GM12875 (cell line): ENCODE measurements at regions not wholly inside any gene's neighbourhood (a gene's known extent, or its start where the extent isn't known, plus 50 kb on each side); places are given as distances from the start of the nearest gene placed in this dataset.

ENCODE experiments used
- H3K4me3 ChIP-seq: one replicate; pipeline ENCODE4 v1.5.1; 2011; ENCODE audit warnings: low read depth, low read length, control low read depth
- TF ChIP-seq, protein P1 (sequence below): IDR thresholded peaks from 2 replicates; pipeline ENCODE4 v1.5.1; 2011; ENCODE audit warnings: low read depth, mild to moderate bottlenecking, control low read depth, inconsistent platforms, low read length, moderate library complexity, borderline replicate concordance; ENCODE audit not compliant: insufficient read depth

DNA sequence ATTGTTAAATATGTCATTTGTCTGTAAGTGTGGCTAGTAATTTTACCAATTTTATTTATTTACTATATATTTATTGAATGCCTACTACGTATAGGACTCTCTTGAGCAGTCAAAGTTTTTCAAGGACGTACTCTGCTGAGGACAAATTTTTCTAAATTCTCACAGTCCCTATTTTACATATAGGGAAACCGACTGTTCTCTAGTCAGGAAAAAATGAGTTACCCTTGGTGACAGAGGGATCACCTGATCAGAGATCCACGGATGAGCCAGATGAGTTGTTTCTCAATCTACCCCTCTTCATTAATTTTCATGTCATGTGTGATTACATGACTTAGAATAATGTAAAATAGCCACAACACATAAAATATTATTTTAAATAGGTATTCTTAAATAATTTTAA, 96.2 kb upstream of the SLC38A2 start:
- H3K4me3 ChIP-seq: no peak overlapping the region
- TF ChIP-seq, protein P1, sequence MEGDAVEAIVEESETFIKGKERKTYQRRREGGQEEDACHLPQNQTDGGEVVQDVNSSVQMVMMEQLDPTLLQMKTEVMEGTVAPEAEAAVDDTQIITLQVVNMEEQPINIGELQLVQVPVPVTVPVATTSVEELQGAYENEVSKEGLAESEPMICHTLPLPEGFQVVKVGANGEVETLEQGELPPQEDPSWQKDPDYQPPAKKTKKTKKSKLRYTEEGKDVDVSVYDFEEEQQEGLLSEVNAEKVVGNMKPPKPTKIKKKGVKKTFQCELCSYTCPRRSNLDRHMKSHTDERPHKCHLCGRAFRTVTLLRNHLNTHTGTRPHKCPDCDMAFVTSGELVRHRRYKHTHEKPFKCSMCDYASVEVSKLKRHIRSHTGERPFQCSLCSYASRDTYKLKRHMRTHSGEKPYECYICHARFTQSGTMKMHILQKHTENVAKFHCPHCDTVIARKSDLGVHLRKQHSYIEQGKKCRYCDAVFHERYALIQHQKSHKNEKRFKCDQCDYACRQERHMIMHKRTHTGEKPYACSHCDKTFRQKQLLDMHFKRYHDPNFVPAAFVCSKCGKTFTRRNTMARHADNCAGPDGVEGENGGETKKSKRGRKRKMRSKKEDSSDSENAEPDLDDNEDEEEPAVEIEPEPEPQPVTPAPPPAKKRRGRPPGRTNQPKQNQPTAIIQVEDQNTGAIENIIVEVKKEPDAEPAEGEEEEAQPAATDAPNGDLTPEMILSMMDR: no peak

DNA sequence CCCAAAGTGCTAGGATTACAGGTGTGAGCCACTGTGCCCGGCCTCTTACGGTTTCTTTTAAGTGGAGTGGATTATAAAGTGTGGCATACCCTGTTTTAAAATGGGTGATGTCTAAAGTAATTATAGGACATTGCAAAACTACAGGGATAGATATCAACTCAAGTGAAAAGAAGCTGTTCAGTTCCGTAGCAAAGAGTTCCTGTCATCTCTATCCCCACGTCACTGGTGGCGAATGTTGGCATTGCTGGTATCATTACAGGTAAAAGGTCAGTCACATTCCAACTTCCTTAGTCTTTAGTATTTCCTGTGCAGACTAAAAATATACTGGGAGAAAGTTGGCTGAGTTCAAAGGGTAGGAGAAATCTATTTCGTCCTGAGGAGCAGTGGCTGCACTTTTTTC, 95.6 kb upstream of the SLC38A2 start:
- TF ChIP-seq, protein P1: no peak

DNA sequence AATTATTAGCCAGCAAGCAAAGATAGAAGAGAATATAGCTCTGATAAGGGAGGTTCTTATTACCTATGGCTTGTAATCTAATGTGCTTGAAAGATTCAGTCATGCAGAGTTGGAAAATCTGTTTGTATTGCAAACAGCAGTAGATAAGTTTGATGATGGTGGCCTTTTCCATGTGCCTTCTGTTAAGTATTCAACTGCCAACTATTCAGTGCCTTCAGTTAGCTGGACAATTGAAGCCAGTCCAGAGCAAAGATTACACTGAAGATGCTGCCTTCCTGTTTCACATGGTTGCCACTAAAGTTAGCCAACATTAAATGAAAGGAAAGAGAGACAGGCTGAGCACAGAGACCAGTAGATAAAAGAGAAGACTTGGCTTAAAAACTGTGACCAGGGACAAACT, 92.7 kb upstream of the SLC38A2 start:
- TF ChIP-seq, protein P1: no peak
- H3K4me3 ChIP-seq: no peak overlapping the region

More for the DNA sequence above, 95.6 kb upstream of the SLC38A2 start:
- H3K4me3 ChIP-seq: no peak overlapping the region

DNA sequence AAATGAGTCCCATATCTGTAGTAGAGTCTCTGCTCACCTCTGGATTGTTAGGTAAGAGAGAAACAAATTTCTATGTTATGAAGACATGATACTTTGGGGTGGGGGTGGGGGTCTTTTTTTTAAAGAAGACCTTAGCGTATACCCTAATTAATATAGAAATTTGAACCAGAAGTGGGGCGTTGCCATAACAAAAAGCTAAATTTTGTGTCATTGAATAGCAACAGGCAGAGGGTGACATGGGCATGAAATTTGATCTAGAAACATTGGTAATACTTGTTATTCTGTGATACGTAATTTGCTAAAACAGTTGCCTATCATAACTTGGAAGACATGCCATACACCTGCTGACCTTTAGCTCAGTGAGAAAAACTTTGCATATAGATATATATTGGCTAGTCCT, 92.3 kb upstream of the SLC38A2 start:
- H3K4me3 ChIP-seq: no peak overlapping the region
- TF ChIP-seq, protein P1: no peak

DNA sequence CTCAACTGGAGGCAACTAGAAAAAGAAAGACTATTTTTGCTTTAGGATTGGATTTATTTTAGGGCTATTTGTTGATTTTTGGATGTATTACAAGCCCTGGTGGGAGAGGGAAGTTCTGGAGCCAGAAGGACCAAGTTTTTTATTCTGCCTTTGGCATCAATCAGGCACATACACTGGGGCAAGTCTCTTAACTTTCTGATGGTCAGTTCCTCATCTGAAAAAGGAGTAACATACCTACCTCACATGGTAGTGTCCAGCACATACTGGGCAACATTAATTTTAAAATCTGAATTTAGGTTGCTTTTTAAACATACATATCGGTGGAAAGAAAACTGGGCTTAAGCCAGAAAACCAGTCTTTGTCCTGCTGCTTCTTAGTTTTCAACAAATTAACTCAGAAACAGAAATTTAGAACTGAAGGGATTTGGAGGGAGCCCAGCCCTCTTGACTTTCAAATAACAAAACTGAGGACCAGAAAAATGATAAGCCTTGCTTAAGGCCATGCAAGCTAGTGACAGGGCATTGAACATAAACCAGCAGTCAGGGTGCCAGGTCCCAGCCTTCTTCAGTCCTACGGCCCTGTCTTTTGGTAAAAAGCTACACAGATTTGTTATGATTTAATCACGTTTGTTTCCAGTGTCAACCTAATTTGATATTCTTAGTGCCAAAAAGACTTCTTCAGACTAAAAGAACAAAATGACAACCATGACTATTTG, 90.2 kb upstream of the SLC38A2 start:
- TF ChIP-seq, protein P1: no peak

DNA sequence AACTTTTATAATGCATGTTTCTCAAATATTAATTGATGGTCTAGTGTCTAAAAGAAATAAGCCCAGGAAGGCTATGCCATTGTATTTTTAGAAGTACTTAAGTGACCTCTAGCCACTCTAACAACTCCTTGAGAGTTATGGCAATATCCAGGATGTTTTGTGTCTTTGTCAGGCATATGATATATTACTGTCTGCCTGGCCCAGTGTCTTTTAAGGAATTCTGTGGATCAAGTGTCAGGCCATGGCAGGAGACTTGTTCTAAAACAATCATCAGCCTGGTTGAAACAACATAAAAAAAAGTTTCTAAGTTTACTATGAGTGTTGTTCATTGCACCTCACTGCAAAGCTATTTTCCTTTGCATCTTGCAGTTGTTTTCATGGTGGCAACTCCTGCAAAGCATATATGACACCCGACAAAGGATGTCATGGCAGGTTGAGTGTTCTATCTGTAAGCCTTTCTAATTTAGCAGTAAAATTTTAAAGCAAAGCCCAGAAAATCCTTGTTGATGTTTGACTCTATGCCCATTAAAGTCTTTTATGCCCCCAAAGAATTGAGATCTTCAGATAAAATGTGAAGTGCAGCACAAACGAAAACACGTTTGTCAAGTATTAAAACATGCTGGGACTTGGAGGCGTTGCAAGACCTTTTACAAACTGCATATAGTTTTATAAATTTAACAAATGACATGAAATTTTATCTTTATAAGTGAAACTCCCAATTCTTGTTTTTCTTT, 89.5 kb upstream of the SLC38A2 start:
- TF ChIP-seq, protein P1: no peak
- H3K4me3 ChIP-seq: no peak overlapping the region

More for the DNA sequence above, 90.2 kb upstream of the SLC38A2 start:
- H3K4me3 ChIP-seq: no peak overlapping the region

DNA sequence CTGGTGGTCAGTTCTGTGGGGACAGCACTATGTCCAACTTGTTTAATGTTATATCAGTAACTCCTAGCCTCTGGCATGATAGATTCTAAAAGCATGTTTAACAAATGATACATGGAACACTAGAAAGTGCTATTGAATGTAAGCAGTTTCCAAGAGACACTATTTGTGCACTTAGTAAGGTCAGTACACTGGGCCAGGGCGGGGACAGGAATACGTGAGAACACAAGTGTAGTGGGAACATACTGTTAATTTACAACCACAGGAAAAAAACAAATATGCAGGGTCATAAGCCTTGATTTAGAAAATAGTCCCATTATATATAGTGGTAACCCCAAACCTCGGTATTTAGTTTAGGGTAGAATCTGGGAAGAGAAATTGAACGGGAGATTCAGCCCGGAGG, 88.9 kb upstream of the SLC38A2 start:
- TF ChIP-seq, protein P1: no peak
- H3K4me3 ChIP-seq: no peak overlapping the region
